Astrocyte (in vitro differentiated cells and primary cell): ENCODE measurements at regions not wholly inside any gene's neighbourhood (a gene's known extent, or its start where the extent isn't known, plus 50 kb on each side); places are given as distances from the start of the nearest gene placed in this dataset.

Experiments used
- DNase-seq: peaks from one replicate; pipeline ENCODE4 v3.0.0-alpha.2; 2010; ENCODE audit warnings: low read depth
- FAIRE-seq: peaks from 2 replicates; lab custom pipeline; 2011; peaks lifted over from hg19 to GRCh38; lab: Jason Lieb, UNC
- H2AFZ ChIP-seq: 2 replicates; pipeline ENCODE4 v1.6.0; 2012; ENCODE audit warnings: low read depth, low read length, inconsistent platforms
- H3K27ac ChIP-seq: 2 replicates; pipeline ENCODE4 v1.5.1; 2011; ENCODE audit warnings: low read depth, low read length, inconsistent platforms
- H3K27me3 ChIP-seq: 2 replicates; pipeline ENCODE4 v1.6.0; 2011; ENCODE audit warnings: low read length, inconsistent platforms; ENCODE audit not compliant: insufficient read depth
- H3K36me3 ChIP-seq: 2 replicates; pipeline ENCODE4 v1.5.1; 2011; ENCODE audit warnings: low read length, inconsistent platforms; ENCODE audit not compliant: insufficient read depth
- H3K4me1 ChIP-seq: 2 replicates; pipeline ENCODE4 v1.5.1; 2011; ENCODE audit warnings: low read length, inconsistent platforms; ENCODE audit not compliant: insufficient read depth
- H3K4me2 ChIP-seq: 2 replicates; pipeline ENCODE4 v1.6.0; 2012; ENCODE audit warnings: low read length, inconsistent platforms
- H3K4me3 ChIP-seq: 2 replicates; pipeline ENCODE4 v1.5.1; 2011; ENCODE audit warnings: low read depth, mild to moderate bottlenecking, low read length, inconsistent platforms; ENCODE audit not compliant: insufficient read depth
- H3K79me2 ChIP-seq: 2 replicates; pipeline ENCODE4 v1.6.0; 2012; ENCODE audit warnings: mild to moderate bottlenecking, low read length, inconsistent platforms; ENCODE audit not compliant: insufficient read depth
- H3K9ac ChIP-seq: 2 replicates; pipeline ENCODE4 v1.6.0; 2012; ENCODE audit warnings: mild to moderate bottlenecking, low read length, inconsistent platforms
- H3K9me3 ChIP-seq: 2 replicates; pipeline ENCODE4 v1.5.1; 2012; ENCODE audit warnings: low read depth, mild to moderate bottlenecking, low read length, inconsistent platforms; ENCODE audit not compliant: insufficient read depth
- H4K20me1 ChIP-seq: 2 replicates; pipeline ENCODE4 v1.6.0; 2012; ENCODE audit warnings: low read length, inconsistent platforms; ENCODE audit not compliant: insufficient read depth
- H3K27ac Mint-ChIP-seq: one replicate; pipeline ENCODE4 v1.8.0; 2021; ENCODE audit warnings: mild to moderate bottlenecking, mixed read lengths; ENCODE audit not compliant: unreplicated experiment
- H3K27me3 Mint-ChIP-seq: one replicate; pipeline ENCODE4 v1.8.0; 2021; ENCODE audit warnings: low read depth, mixed read lengths; ENCODE audit not compliant: unreplicated experiment
- H3K36me3 Mint-ChIP-seq: one replicate; pipeline ENCODE4 v1.8.0; 2021; ENCODE audit warnings: low read depth, mixed read lengths; ENCODE audit not compliant: unreplicated experiment
- H3K4me1 Mint-ChIP-seq: one replicate; pipeline ENCODE4 v1.8.0; 2021; ENCODE audit warnings: low read depth, mixed read lengths; ENCODE audit not compliant: unreplicated experiment
- H3K4me3 Mint-ChIP-seq: one replicate; pipeline ENCODE4 v1.8.0; 2021; ENCODE audit warnings: mild to moderate bottlenecking, moderate library complexity, mixed read lengths; ENCODE audit not compliant: unreplicated experiment
- H3K9me3 Mint-ChIP-seq: one replicate; pipeline ENCODE4 v1.8.0; 2021; ENCODE audit warnings: mild to moderate bottlenecking, mixed read lengths; ENCODE audit not compliant: unreplicated experiment
- EZH2 ChIP-seq: IDR thresholded peaks from 2 replicates; pipeline ENCODE4 v1.6.1; 2012; ENCODE audit warnings: mild to moderate bottlenecking, low read length, inconsistent platforms; ENCODE audit not compliant: insufficient read depth
- TF ChIP-seq, protein P1 (sequence below): IDR thresholded peaks from 2 replicates; pipeline ENCODE4 v1.5.1; 2011; ENCODE audit warnings: low read depth, mild to moderate bottlenecking, inconsistent platforms, low read length, moderate library complexity; ENCODE audit not compliant: insufficient read depth

DNA sequence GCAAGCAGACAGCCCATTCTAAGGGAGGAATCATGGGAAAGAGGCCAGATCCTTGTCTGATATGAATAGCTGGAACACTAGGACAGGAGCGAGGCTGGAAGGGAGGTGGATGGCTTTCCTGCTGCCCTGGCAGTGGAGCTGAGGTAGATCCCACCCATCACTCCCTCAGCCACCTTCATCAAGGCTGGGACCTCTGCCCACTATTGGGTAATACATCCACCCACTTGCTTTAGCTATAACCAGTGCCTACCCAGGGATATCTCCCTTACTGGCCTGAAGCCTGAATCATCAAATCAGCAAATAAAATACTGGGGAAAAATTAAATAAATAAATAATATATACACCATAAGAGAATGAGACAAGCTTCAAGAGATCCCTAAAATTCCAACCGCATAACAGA is 183.2 kb upstream of the KYNU start:
- no peak overlapping the region for H3K27ac ChIP-seq
- H3K27me3 Mint-ChIP-seq = no peaks in the 10 kb centered on the region
- FAIRE-seq (no peak), DNase-seq (no peak)
- no peaks in the 10 kb centered on the region for H3K79me2 ChIP-seq
- no peak overlapping the region for H3K4me3 ChIP-seq
- H3K27ac Mint-ChIP-seq = no peak overlapping the region
- no peak overlapping the region for H3K9ac ChIP-seq
- H3K9me3 ChIP-seq = no peaks in the 10 kb centered on the region
- no peak overlapping the region for H2AFZ ChIP-seq
- H3K9me3 Mint-ChIP-seq = no peaks in the 10 kb centered on the region
- no peaks in the 10 kb centered on the region for H3K27me3 ChIP-seq
- H4K20me1 ChIP-seq = no peaks in the 10 kb centered on the region
- no peak overlapping the region for H3K4me3 Mint-ChIP-seq
- no peaks in the 10 kb centered on the region for H3K36me3 ChIP-seq
- H3K36me3 Mint-ChIP-seq = no peaks in the 10 kb centered on the region
- TF ChIP-seq EZH2 = no peak
- peaks cover 2% of the 10 kb centered on the region for H3K4me1 Mint-ChIP-seq
- no peaks in the 10 kb centered on the region for H3K4me1 ChIP-seq
- H3K4me2 ChIP-seq = no peak overlapping the region

- Histone ChIP-seq H3K4me1 (no peaks in the 10 kb centered on the region), H3K4me2 (no peak overlapping the region), H3K9ac (no peak overlapping the region), H3K9me3 (no peaks in the 10 kb centered on the region), H3K36me3 (no peaks in the 10 kb centered on the region), H3K79me2 (no peaks in the 10 kb centered on the region), H3K27ac (no peak overlapping the region), H3K4me3 (no peak overlapping the region), H4K20me1 (no peaks in the 10 kb centered on the region), H3K27me3 (no peaks in the 10 kb centered on the region), H2AFZ (no peak overlapping the region)
- DNase-seq (no peak), FAIRE-seq (no peak)
- no peaks in the 10 kb centered on the region for H3K27me3 Mint-ChIP-seq
- peaks cover 2% of the 10 kb centered on the region for H3K4me1 Mint-ChIP-seq
- no peaks in the 10 kb centered on the region for H3K36me3 Mint-ChIP-seq
- no peak overlapping the region for H3K27ac Mint-ChIP-seq
- TF ChIP-seq, protein P1, sequence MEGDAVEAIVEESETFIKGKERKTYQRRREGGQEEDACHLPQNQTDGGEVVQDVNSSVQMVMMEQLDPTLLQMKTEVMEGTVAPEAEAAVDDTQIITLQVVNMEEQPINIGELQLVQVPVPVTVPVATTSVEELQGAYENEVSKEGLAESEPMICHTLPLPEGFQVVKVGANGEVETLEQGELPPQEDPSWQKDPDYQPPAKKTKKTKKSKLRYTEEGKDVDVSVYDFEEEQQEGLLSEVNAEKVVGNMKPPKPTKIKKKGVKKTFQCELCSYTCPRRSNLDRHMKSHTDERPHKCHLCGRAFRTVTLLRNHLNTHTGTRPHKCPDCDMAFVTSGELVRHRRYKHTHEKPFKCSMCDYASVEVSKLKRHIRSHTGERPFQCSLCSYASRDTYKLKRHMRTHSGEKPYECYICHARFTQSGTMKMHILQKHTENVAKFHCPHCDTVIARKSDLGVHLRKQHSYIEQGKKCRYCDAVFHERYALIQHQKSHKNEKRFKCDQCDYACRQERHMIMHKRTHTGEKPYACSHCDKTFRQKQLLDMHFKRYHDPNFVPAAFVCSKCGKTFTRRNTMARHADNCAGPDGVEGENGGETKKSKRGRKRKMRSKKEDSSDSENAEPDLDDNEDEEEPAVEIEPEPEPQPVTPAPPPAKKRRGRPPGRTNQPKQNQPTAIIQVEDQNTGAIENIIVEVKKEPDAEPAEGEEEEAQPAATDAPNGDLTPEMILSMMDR = no peak
- TF ChIP-seq EZH2 = no peak
- H3K4me3 Mint-ChIP-seq = no peak overlapping the region
- no peaks in the 10 kb centered on the region for H3K9me3 Mint-ChIP-seq
These were observed 184.1 kb upstream of the KYNU start for GRCh38 chr2:142693171-142693950.

GRCh38 chr2:142688856-142689605 is 188.4 kb upstream of the KYNU start:
- no peak overlapping the region for H3K4me2 ChIP-seq
- no peaks in the 10 kb centered on the region for H3K36me3 ChIP-seq
- Mint-ChIP-seq H3K4me3 (no peak overlapping the region), H3K4me1 (no peaks in the 10 kb centered on the region), H3K27ac (no peak overlapping the region), H3K9me3 (peaks cover 2% of the 10 kb centered on the region), H3K27me3 (no peaks in the 10 kb centered on the region), H3K36me3 (no peaks in the 10 kb centered on the region)
- H3K79me2 ChIP-seq = no peaks in the 10 kb centered on the region
- no peak for DNase-seq
- no peak overlapping the region for H3K4me3 ChIP-seq
- H3K27me3 ChIP-seq = no peaks in the 10 kb centered on the region
- H2AFZ ChIP-seq = no peak overlapping the region
- H3K9me3 ChIP-seq = no peaks in the 10 kb centered on the region
- H3K9ac ChIP-seq = no peak overlapping the region
- H3K4me1 ChIP-seq = no peaks in the 10 kb centered on the region
- TF ChIP-seq, protein P1 = no peak
- TF ChIP-seq EZH2 = no peak
- no peak for FAIRE-seq
- no peaks in the 10 kb centered on the region for H4K20me1 ChIP-seq
- no peak overlapping the region for H3K27ac ChIP-seq
